HepG2 (cell line): ENCODE measurements at regions not wholly inside any gene's neighbourhood (a gene's known extent, or its start where the extent isn't known, plus 50 kb on each side); places are given as distances from the start of the nearest gene placed in this dataset.

Source experiments
- ATF7 ChIP-seq, 2 experiments: fragments of 450-650 bp in 1 of 2; sonication (generic) in 1 of 2; formaldehyde crosslinking in 1 of 2; IDR thresholded peaks; 2 replicates each; pipeline versions ENCODE4 v1.4.0 to v1.6.1; 2016 to 2020; ENCODE audit warnings: antibody characterized with exemption in 1 of 2, mild to moderate bottlenecking in 1 of 2, missing genetic modification reagents in 1 of 2
- FIP1L1 ChIP-seq: fragments of 200-400 bp; formaldehyde crosslinking; IDR thresholded peaks from 2 replicates; pipeline ENCODE4 v1.6.1; 2018; ENCODE audit warnings: low read depth, mild to moderate bottlenecking, low read length, moderate library complexity, borderline replicate concordance; ENCODE audit not compliant: insufficient read depth
- POLR2A ChIP-seq, 2 experiments: IDR thresholded peaks; 2 replicates each; pipeline ENCODE4 v1.6.1; 2011; ENCODE audit warnings: low read depth in 2 of 2, low read length in 2 of 2, mild to moderate bottlenecking in 1 of 2, moderate library complexity in 1 of 2; ENCODE audit not compliant: insufficient read depth in 1 of 2
- ZNF7 ChIP-seq: IDR thresholded peaks from 2 replicates; pipeline ENCODE4 v1.6.1; 2016; ENCODE audit warnings: missing biosample characterization, missing genetic modification reagents
- ZNF766 ChIP-seq: sonication (generic); formaldehyde crosslinking; IDR thresholded peaks from 2 replicates; pipeline ENCODE4 v1.5.0; 2020; ENCODE audit warnings: missing genetic modification reagents, borderline replicate concordance
- TF ChIP-seq, protein P1 (sequence below): sonication (generic); formaldehyde crosslinking; IDR thresholded peaks from 2 replicates; pipeline ENCODE4 v1.5.1; 2020; ENCODE audit warnings: mild to moderate bottlenecking, moderate library complexity, missing genetic modification reagents

DNA sequence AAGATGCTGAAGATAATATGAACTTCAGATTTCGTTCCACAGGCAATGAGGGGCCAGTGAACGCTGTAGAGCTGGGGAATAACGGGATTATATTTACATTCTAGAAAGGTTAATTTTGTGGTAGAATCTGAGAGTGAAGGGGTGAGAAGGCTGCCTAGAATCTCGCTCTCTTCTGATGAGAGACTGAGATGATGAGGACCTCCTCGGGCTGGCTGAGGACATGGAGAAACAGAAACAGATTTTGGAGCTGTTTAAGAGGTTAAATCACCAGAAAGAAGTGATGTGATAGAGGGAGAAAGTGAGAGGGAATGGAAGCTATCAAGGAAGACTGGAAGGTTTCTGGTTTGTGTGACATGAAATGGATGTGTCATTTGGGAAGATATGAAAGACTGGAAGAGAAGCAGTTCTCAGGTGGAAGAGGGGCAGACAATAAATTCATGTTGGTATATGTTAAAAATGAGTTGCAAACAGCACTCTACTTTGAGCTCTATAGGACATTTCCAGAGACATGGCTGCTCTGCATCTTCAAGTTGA is 612.6 kb downstream of the ISL1 start:
- no peak for TF ChIP-seq FIP1L1
- no peak for TF ChIP-seq ZNF766
- TF ChIP-seq ZNF7: no peak
- TF ChIP-seq, protein P1, sequence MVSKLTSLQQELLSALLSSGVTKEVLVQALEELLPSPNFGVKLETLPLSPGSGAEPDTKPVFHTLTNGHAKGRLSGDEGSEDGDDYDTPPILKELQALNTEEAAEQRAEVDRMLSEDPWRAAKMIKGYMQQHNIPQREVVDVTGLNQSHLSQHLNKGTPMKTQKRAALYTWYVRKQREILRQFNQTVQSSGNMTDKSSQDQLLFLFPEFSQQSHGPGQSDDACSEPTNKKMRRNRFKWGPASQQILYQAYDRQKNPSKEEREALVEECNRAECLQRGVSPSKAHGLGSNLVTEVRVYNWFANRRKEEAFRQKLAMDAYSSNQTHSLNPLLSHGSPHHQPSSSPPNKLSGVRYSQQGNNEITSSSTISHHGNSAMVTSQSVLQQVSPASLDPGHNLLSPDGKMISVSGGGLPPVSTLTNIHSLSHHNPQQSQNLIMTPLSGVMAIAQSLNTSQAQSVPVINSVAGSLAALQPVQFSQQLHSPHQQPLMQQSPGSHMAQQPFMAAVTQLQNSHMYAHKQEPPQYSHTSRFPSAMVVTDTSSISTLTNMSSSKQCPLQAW (CRISPR knock-in tag): no peak
- TF ChIP-seq ATF7 (IDR thresholded peaks at IDR 0.05): no peak
- TF ChIP-seq ATF7 (CRISPR knock-in tag; IDR thresholded peaks at IDR 0.05): no peak
- TF ChIP-seq POLR2A (IDR thresholded peaks at IDR 0.05; ENCODE audit: insufficient read depth in 1 of 2, low read depth in 2 of 2, low read length in 2 of 2): no peak
